Endothelial cell (in vitro differentiated cells): ENCODE measurements at regions not wholly inside any gene's neighbourhood (a gene's known extent, or its start where the extent isn't known, plus 50 kb on each side); places are given as distances from the start of the nearest gene placed in this dataset.

Experiments
- DNase-seq: peaks from one replicate; pipeline ENCODE4 v3.0.0; 2021; ENCODE audit warnings: low spot score
- H3K27ac Mint-ChIP-seq: one replicate; pipeline ENCODE4 v1.8.0; 2021; ENCODE audit warnings: mixed read lengths, inconsistent platforms; ENCODE audit not compliant: unreplicated experiment
- H3K27me3 Mint-ChIP-seq: one replicate; pipeline ENCODE4 v1.8.0; 2021; ENCODE audit warnings: mild to moderate bottlenecking, moderate library complexity, mixed read lengths, inconsistent platforms; ENCODE audit not compliant: unreplicated experiment
- H3K36me3 Mint-ChIP-seq: one replicate; pipeline ENCODE4 v1.8.0; 2021; ENCODE audit warnings: mild to moderate bottlenecking, low read depth, mixed read lengths, inconsistent platforms; ENCODE audit not compliant: unreplicated experiment
- H3K4me1 Mint-ChIP-seq: one replicate; pipeline ENCODE4 v1.8.0; 2021; ENCODE audit warnings: mild to moderate bottlenecking, mixed read lengths, inconsistent platforms; ENCODE audit not compliant: unreplicated experiment
- H3K4me3 Mint-ChIP-seq: one replicate; pipeline ENCODE4 v1.8.0; 2021; ENCODE audit warnings: mild to moderate bottlenecking, mixed read lengths, inconsistent platforms; ENCODE audit not compliant: unreplicated experiment
- H3K9me3 Mint-ChIP-seq: one replicate; pipeline ENCODE4 v1.8.0; 2021; ENCODE audit warnings: mixed read lengths, inconsistent platforms; ENCODE audit not compliant: unreplicated experiment
- TF ChIP-seq, protein P1 (sequence below): fragments of 200-600 bp; sonication (generic); IDR thresholded peaks from one replicate; pipeline ENCODE4 v1.5.0; 2021; ENCODE audit warnings: antibody characterized with exemption; ENCODE audit not compliant: unreplicated experiment

DNA sequence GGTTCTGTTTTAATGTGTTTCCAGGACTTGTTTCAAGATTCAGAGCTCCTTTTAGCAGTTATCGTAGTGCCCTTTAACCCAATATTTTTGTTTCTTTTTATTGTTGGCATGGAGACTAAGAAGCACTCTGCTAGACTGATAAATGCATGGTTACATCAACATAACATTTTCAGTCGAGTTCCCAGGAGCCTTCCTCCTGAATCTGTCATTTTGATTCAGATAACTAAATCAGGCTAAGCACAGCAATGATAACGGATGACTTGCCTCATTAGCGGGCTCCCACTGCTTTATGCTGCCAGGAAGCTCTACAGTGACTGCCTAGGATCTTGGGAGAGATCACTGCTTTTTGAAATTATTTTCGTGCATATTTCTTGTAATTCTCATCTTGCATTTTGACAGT is 772.8 kb upstream of the GJE1 start:
- Mint-ChIP-seq H3K9me3 (no peaks in the 10 kb centered on the region), H3K4me3 (no peak overlapping the region), H3K4me1 (no peaks in the 10 kb centered on the region), H3K27me3 (no peaks in the 10 kb centered on the region), H3K27ac (no peak overlapping the region), H3K36me3 (no peaks in the 10 kb centered on the region)
- no peak for DNase-seq
- TF ChIP-seq, protein P1, sequence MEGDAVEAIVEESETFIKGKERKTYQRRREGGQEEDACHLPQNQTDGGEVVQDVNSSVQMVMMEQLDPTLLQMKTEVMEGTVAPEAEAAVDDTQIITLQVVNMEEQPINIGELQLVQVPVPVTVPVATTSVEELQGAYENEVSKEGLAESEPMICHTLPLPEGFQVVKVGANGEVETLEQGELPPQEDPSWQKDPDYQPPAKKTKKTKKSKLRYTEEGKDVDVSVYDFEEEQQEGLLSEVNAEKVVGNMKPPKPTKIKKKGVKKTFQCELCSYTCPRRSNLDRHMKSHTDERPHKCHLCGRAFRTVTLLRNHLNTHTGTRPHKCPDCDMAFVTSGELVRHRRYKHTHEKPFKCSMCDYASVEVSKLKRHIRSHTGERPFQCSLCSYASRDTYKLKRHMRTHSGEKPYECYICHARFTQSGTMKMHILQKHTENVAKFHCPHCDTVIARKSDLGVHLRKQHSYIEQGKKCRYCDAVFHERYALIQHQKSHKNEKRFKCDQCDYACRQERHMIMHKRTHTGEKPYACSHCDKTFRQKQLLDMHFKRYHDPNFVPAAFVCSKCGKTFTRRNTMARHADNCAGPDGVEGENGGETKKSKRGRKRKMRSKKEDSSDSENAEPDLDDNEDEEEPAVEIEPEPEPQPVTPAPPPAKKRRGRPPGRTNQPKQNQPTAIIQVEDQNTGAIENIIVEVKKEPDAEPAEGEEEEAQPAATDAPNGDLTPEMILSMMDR = no peak

DNA sequence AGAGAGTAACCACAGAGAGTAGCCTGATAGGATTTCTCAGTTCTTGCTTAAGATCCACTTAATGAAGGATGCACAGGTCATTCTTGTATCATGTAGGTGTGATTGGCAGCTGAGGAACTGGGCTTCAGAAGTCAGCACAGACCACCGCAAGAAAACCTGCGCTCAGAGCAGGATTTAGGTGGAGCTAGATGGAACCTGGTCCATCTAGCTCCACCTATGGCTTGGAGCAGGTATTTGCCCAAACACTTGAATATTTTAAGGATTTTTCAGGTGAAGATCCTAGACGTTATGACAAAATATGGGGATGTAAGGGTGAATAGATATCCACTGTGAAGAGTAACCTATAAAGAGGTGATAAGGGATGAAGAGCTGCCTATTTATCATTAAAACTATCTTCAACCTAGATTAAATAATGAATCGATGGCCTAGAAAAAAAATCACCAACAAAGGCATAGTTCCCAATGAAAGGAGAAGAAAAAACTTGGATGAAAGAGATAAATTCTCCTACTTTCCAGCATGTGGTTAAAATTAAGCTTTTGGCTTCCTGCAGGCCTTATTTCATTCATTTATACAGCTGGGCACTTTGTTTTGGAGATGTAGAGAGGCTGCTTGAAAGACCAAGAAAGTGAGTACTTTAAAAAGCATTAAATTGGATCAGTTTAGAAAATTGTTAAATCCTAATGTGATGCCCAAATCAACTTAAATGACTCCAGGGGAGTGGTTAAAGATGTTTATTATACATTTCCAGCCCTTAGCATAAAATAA is 778.4 kb upstream of the GJE1 start:
- H3K9me3 Mint-ChIP-seq = no peaks in the 10 kb centered on the region
- peaks cover 1% of the 10 kb centered on the region for H3K27me3 Mint-ChIP-seq
- no peaks in the 10 kb centered on the region for H3K36me3 Mint-ChIP-seq
- H3K4me1 Mint-ChIP-seq = no peaks in the 10 kb centered on the region
- no peak overlapping the region for H3K4me3 Mint-ChIP-seq
- TF ChIP-seq, protein P1 = no peak
- H3K27ac Mint-ChIP-seq = no peak overlapping the region
- DNase-seq = no peak

DNA sequence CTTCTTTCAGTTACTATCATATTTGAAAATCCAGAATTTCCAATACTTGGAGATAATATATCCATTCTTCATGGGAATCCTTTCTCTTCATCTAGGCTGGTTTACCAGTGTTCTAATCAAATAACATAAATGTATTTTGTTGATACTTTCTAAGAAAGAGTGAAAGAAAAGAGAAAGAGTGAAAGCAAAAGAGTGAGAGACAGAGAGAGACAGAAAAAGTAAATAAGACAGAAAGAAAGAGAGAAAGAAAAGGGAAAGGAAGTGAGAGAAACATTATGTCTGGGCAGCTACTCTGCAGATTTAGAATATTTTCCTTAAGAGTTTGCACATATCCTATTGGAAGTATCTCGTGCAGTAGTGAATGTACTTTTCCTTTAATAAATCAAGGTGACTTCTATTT is 781.0 kb upstream of the GJE1 start:
- DNase-seq = no peak
- Mint-ChIP-seq H3K9me3 (no peaks in the 10 kb centered on the region), H3K27ac (no peak overlapping the region), H3K4me1 (no peaks in the 10 kb centered on the region), H3K36me3 (no peaks in the 10 kb centered on the region), H3K27me3 (peaks cover 1% of the 10 kb centered on the region), H3K4me3 (no peak overlapping the region)
- TF ChIP-seq, protein P1 = no peak

DNA sequence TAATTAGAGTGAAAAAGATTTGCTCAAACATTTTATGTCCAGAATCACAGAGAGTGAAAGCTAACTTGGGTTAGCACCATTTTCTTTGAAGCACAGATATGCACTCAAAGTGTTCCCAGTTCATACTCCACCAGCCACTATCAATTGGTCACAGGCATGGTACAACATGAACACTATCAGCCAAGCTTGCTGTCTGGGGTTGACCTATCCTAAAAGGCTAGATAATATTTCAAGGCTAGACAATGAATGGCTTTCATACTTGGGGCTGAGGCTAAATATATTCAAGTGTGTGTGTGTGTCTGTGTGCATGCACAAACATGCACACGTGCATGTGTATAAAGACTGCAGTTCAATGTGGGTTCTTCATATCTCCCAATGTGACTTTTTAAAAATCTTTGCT is 783.0 kb upstream of the GJE1 start:
- Mint-ChIP-seq H3K4me1 (no peaks in the 10 kb centered on the region), H3K27ac (no peak overlapping the region), H3K27me3 (peaks cover 1% of the 10 kb centered on the region), H3K36me3 (no peaks in the 10 kb centered on the region), H3K4me3 (no peak overlapping the region), H3K9me3 (no peaks in the 10 kb centered on the region)
- no peak for DNase-seq
- TF ChIP-seq, protein P1 = no peak

DNA sequence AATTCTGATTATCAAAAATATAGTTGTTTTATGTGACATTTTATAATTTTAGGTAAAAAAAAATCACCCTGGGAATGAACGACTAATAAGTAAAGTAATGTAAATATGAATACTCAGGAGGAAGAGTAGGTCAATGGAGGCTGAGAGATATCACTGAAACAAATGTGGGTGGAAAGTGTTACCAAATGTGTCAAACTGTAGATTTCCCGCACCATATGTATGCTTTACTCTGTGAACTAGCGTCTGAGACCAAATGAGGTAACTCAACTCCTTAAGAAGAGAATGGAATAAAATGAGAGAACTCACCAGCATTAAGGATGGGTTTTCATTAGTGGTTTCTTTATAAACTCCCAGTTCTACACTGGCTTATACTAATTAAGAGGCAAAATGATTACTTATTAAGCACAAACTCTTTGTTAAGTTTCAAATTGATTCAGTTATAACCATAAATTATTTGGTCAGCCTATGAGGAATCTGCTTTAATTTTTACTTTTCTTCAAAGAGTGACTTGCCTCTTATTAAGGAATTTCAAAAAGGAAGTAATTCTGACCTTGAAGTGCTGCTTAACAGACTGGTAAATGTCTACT is 784.7 kb upstream of the GJE1 start:
- no peak overlapping the region for H3K27ac Mint-ChIP-seq
- peaks cover 1% of the 10 kb centered on the region for H3K27me3 Mint-ChIP-seq
- H3K9me3 Mint-ChIP-seq = no peaks in the 10 kb centered on the region
- H3K4me3 Mint-ChIP-seq = no peak overlapping the region
- H3K36me3 Mint-ChIP-seq = no peaks in the 10 kb centered on the region
- H3K4me1 Mint-ChIP-seq = no peaks in the 10 kb centered on the region
- TF ChIP-seq, protein P1 = no peak
- no peak for DNase-seq
